GM12891 (cell line): ENCODE measurements at regions not wholly inside any gene's neighbourhood (a gene's known extent, or its start where the extent isn't known, plus 50 kb on each side); places are given as distances from the start of the nearest gene placed in this dataset.

Source experiments
- POLR2A ChIP-seq: IDR thresholded peaks from 2 replicates; pipeline ENCODE4 v1.6.1; 2011; ENCODE audit warnings: low read depth, low read length, control low read depth
- TAF1 ChIP-seq: IDR thresholded peaks from 2 replicates; pipeline ENCODE4 v1.6.1; 2011; ENCODE audit warnings: low read depth, low read length, control low read depth

DNA sequence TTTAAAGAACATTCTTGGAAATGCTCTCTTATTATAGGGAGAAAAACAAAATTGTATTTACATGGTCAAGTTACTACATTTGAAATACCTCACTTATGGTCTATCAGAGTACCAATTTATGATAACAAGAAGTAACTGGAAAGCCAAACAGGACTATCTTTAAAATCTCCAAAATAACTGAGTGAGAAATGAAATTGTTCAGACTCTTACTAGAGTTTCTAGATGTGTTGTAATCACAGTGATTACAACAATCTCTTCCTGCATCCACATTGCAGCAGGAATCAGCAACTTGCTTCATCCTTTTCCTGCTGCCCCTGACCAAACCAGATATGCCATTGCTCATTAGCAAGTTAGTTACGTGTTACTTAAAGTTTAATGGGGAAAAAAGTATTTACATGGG is 245.2 kb upstream of the SMIM31 start:
- TF ChIP-seq POLR2A (no peak), TAF1 (no peak)
